ENCODE measurements at regions not wholly inside any gene's neighbourhood (a gene's known extent, or its start where the extent isn't known, plus 50 kb on each side); places are given as distances from the start of the nearest gene placed in this dataset.

- no peaks in the 10 kb centered on the region for H3K36me3 ChIP-seq (ENCODE audit: control insufficient read depth in 1 of 2, insufficient read depth in 2 of 2, low read depth in 1 of 2, low read length in 2 of 2)
Measured at GRCh38 chr6:164478426-164478825, 831.0 kb downstream of the C6orf118 start.

GRCh38 chr6:164477790-164478189, 831.6 kb downstream of the C6orf118 start:
- Histone ChIP-seq H3K4me3 (ENCODE audit: insufficient read depth in 1 of 2, low read depth in 1 of 2, low read length in 2 of 2) (no peak overlapping the region), H4K91ac (ENCODE audit: low read length) (no peak overlapping the region), H3K79me1 (replicated peaks; ENCODE audit: low read length, poor library complexity, severe bottlenecking) (no peaks in the 10 kb centered on the region), H3K14ac (ENCODE audit: low read length in 2 of 2) (no peak overlapping the region), H2AK5ac (ENCODE audit: low read length, severe bottlenecking) (no peak overlapping the region), H3K18ac (ENCODE audit: low read depth in 1 of 2, low read length in 2 of 2) (no peak overlapping the region), H3K27ac (ENCODE audit: low read length, poor library complexity, severe bottlenecking) (no peak overlapping the region), H3K4me2 (ENCODE audit: low read length, poor library complexity, severe bottlenecking) (no peak overlapping the region), H3K9ac (ENCODE audit: low read length) (no peak overlapping the region), H3K23ac (ENCODE audit: low read length in 2 of 2) (no peak overlapping the region), H2BK15ac (ENCODE audit: low read depth, poor library complexity, severe bottlenecking) (no peak overlapping the region), H3K4ac (ENCODE audit: low read depth in 1 of 2, low read length in 2 of 2) (no peak overlapping the region), H2AFZ (ENCODE audit: low read depth, low read length) (no peak overlapping the region), H2BK120ac (ENCODE audit: low read depth, low read length) (no peak overlapping the region), H3K4me1 (ENCODE audit: control insufficient read depth, insufficient read depth, low read depth, low read length) (no peaks in the 10 kb centered on the region), H3K36me3 (ENCODE audit: control insufficient read depth in 1 of 2, insufficient read depth in 2 of 2, low read depth in 1 of 2, low read length in 2 of 2) (no peaks in the 10 kb centered on the region), H4K8ac (ENCODE audit: low read length) (no peak overlapping the region), H2BK5ac (ENCODE audit: low read depth, low read length, poor library complexity, severe bottlenecking) (no peak overlapping the region), H3K27me3 (ENCODE audit: control insufficient read depth in 1 of 2, insufficient read depth in 1 of 2, low read length in 2 of 2) (no peaks in the 10 kb centered on the region), H2BK12ac (ENCODE audit: low read length in 2 of 2) (no peak overlapping the region), H3K9me3 (ENCODE audit: control insufficient read depth, low read length) (no peaks in the 10 kb centered on the region)
- no CpG with 5 or more reads among the region's 2 CpGs for WGBS
- DNase-seq, result no peak

More at GRCh38 chr6:164478426-164478825, 831.0 kb downstream of the C6orf118 start:
- no peaks in the 10 kb centered on the region for H3K9me3 ChIP-seq (ENCODE audit: control insufficient read depth, low read length)
- no peak overlapping the region for H4K8ac ChIP-seq (ENCODE audit: low read length)
- no peak overlapping the region for H3K4me2 ChIP-seq (ENCODE audit: low read length, poor library complexity, severe bottlenecking)
- no peaks in the 10 kb centered on the region for H3K4me1 ChIP-seq (ENCODE audit: control insufficient read depth, insufficient read depth, low read depth, low read length)
- no peak overlapping the region for H3K14ac ChIP-seq (ENCODE audit: low read length in 2 of 2)
- no peaks in the 10 kb centered on the region for H3K27me3 ChIP-seq (ENCODE audit: control insufficient read depth in 1 of 2, insufficient read depth in 1 of 2, low read length in 2 of 2)
- no peak overlapping the region for H3K9ac ChIP-seq (ENCODE audit: low read length)
- no peak overlapping the region for H3K4me3 ChIP-seq (ENCODE audit: insufficient read depth in 1 of 2, low read depth in 1 of 2, low read length in 2 of 2)
- H2BK120ac ChIP-seq (ENCODE audit: low read depth, low read length), result no peak overlapping the region
- no peak overlapping the region for H2BK15ac ChIP-seq (ENCODE audit: low read depth, poor library complexity, severe bottlenecking)
- H3K27ac ChIP-seq (ENCODE audit: low read length, poor library complexity, severe bottlenecking), result no peak overlapping the region
- no peak overlapping the region for H4K91ac ChIP-seq (ENCODE audit: low read length)
- H2BK5ac ChIP-seq (ENCODE audit: low read depth, low read length, poor library complexity, severe bottlenecking), result no peak overlapping the region
- H2AK5ac ChIP-seq (ENCODE audit: low read length, severe bottlenecking), result no peak overlapping the region
- H3K23ac ChIP-seq (ENCODE audit: low read length in 2 of 2), result no peak overlapping the region
- no peak overlapping the region for H2BK12ac ChIP-seq (ENCODE audit: low read length in 2 of 2)
- WGBS, result no CpG with 5 or more reads among the region's 2 CpGs
- H2AFZ ChIP-seq (ENCODE audit: low read depth, low read length), result no peak overlapping the region
- no peaks in the 10 kb centered on the region for H3K79me1 ChIP-seq (replicated peaks; ENCODE audit: low read length, poor library complexity, severe bottlenecking)
- no peak overlapping the region for H3K4ac ChIP-seq (ENCODE audit: low read depth in 1 of 2, low read length in 2 of 2)
- no peak for DNase-seq
- no peak overlapping the region for H3K18ac ChIP-seq (ENCODE audit: low read depth in 1 of 2, low read length in 2 of 2)

- Histone ChIP-seq H2AFZ (ENCODE audit: low read depth, low read length) (no peak overlapping the region), H3K14ac (ENCODE audit: low read length in 2 of 2) (no peak overlapping the region), H3K27ac (ENCODE audit: low read length, poor library complexity, severe bottlenecking) (no peak overlapping the region), H3K18ac (ENCODE audit: low read depth in 1 of 2, low read length in 2 of 2) (no peak overlapping the region), H3K9ac (ENCODE audit: low read length) (no peak overlapping the region), H2BK15ac (ENCODE audit: low read depth, poor library complexity, severe bottlenecking) (no peak overlapping the region), H2BK120ac (ENCODE audit: low read depth, low read length) (no peak overlapping the region), H4K8ac (ENCODE audit: low read length) (no peak overlapping the region), H3K4me2 (ENCODE audit: low read length, poor library complexity, severe bottlenecking) (no peak overlapping the region), H3K27me3 (ENCODE audit: control insufficient read depth in 1 of 2, insufficient read depth in 1 of 2, low read length in 2 of 2) (no peaks in the 10 kb centered on the region), H3K4me3 (ENCODE audit: insufficient read depth in 1 of 2, low read depth in 1 of 2, low read length in 2 of 2) (no peak overlapping the region), H4K91ac (ENCODE audit: low read length) (no peak overlapping the region), H3K36me3 (ENCODE audit: control insufficient read depth in 1 of 2, insufficient read depth in 2 of 2, low read depth in 1 of 2, low read length in 2 of 2) (no peaks in the 10 kb centered on the region), H2BK5ac (ENCODE audit: low read depth, low read length, poor library complexity, severe bottlenecking) (no peak overlapping the region), H2BK12ac (ENCODE audit: low read length in 2 of 2) (no peak overlapping the region), H3K9me3 (ENCODE audit: control insufficient read depth, low read length) (no peaks in the 10 kb centered on the region), H2AK5ac (ENCODE audit: low read length, severe bottlenecking) (no peak overlapping the region), H3K4ac (ENCODE audit: low read depth in 1 of 2, low read length in 2 of 2) (no peak overlapping the region), H3K79me1 (replicated peaks; ENCODE audit: low read length, poor library complexity, severe bottlenecking) (no peaks in the 10 kb centered on the region), H3K23ac (ENCODE audit: low read length in 2 of 2) (no peak overlapping the region), H3K4me1 (ENCODE audit: control insufficient read depth, insufficient read depth, low read depth, low read length) (no peaks in the 10 kb centered on the region)
- no CpG with 5 or more reads among the region's 1 CpG for WGBS
- DNase-seq, result no peak
Measured at GRCh38 chr6:164477101-164477500, 832.3 kb downstream of the C6orf118 start.

- Histone ChIP-seq H3K4me2 (ENCODE audit: low read length, poor library complexity, severe bottlenecking) (no peak overlapping the region), H4K8ac (ENCODE audit: low read length) (no peak overlapping the region), H2BK5ac (ENCODE audit: low read depth, low read length, poor library complexity, severe bottlenecking) (no peak overlapping the region), H3K4me3 (ENCODE audit: insufficient read depth in 1 of 2, low read depth in 1 of 2, low read length in 2 of 2) (no peak overlapping the region), H4K91ac (ENCODE audit: low read length) (no peak overlapping the region), H3K9ac (ENCODE audit: low read length) (no peak overlapping the region), H3K4ac (ENCODE audit: low read depth in 1 of 2, low read length in 2 of 2) (no peak overlapping the region), H3K36me3 (ENCODE audit: control insufficient read depth in 1 of 2, insufficient read depth in 2 of 2, low read depth in 1 of 2, low read length in 2 of 2) (no peaks in the 10 kb centered on the region), H2BK12ac (ENCODE audit: low read length in 2 of 2) (no peak overlapping the region), H3K14ac (ENCODE audit: low read length in 2 of 2) (no peak overlapping the region), H3K27ac (ENCODE audit: low read length, poor library complexity, severe bottlenecking) (no peak overlapping the region), H2AK5ac (ENCODE audit: low read length, severe bottlenecking) (no peak overlapping the region), H3K27me3 (ENCODE audit: control insufficient read depth in 1 of 2, insufficient read depth in 1 of 2, low read length in 2 of 2) (no peaks in the 10 kb centered on the region), H3K9me3 (ENCODE audit: control insufficient read depth, low read length) (no peaks in the 10 kb centered on the region), H2AFZ (ENCODE audit: low read depth, low read length) (no peak overlapping the region), H3K18ac (ENCODE audit: low read depth in 1 of 2, low read length in 2 of 2) (no peak overlapping the region), H3K4me1 (ENCODE audit: control insufficient read depth, insufficient read depth, low read depth, low read length) (no peaks in the 10 kb centered on the region), H3K23ac (ENCODE audit: low read length in 2 of 2) (no peak overlapping the region), H2BK120ac (ENCODE audit: low read depth, low read length) (no peak overlapping the region), H2BK15ac (ENCODE audit: low read depth, poor library complexity, severe bottlenecking) (no peak overlapping the region), H3K79me1 (replicated peaks; ENCODE audit: low read length, poor library complexity, severe bottlenecking) (no peaks in the 10 kb centered on the region)
- 72% methylated on average over 7 of the region's 9 CpGs for WGBS
- no peak for DNase-seq
Measured at GRCh38 chr6:164469276-164469949, 840.0 kb downstream of the C6orf118 start.
